ENCODE measurements at regions not wholly inside any gene's neighbourhood (a gene's known extent, or its start where the extent isn't known, plus 50 kb on each side); places are given as distances from the start of the nearest gene placed in this dataset.

GRCh38 chr9:18002718-18003438 lies 424.0 kb downstream of the SH3GL2 start:
- no peak overlapping the region for H3K4me3 ChIP-seq (ENCODE audit: low read depth, low read length)
- TF ChIP-seq CTCF (conservative IDR thresholded peaks at IDR 0.05; ENCODE audit: low read depth, low read length): no peak
- no peak for DNase-seq (ENCODE audit: low read depth)

DNA sequence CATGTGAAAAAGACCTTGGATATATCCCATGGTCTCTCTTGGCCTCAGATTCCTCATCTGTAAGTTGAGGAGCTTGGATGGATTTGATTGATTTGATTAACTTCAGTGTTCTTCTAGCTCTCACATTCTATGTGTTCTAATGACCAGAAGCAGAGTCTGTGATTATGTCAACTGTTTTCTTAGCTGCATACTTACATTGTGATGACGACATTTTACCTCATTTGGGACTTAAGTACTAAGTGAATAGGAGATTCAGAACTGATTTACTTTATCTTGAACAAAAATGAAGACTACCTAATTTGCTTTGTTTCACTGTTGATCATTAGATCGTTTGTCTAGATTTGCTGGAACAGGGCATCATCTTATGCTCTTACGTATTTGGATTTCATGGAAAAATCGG lies 427.7 kb downstream of the SH3GL2 start:
- DNase-seq (ENCODE audit: low read depth): no peak
- H3K4me3 ChIP-seq (ENCODE audit: low read depth, low read length): no peak overlapping the region
- no peak for TF ChIP-seq CTCF (conservative IDR thresholded peaks at IDR 0.05; ENCODE audit: low read depth, low read length)

DNA sequence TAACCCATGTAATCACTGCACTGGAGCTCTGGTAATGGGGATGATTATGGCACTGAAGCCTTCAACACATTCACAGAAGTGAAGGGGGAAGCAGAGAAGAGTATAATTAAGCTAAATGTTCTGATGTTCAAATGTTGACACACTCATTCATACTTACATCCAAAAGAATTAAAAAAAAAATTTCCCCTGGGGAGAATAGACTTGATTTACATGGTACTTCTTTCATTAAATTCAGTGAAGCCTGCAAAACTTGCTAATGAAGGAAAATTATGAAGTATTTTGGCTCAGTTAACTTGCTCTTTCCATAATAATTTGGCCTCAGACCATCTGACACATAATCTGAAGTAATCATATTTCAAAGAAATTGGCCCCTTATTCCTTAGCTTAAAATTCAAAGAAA lies 428.8 kb downstream of the SH3GL2 start:
- H3K4me3 ChIP-seq (ENCODE audit: low read depth, low read length): no peak overlapping the region

GRCh38 chr9:18009902-18010301 lies 431.0 kb downstream of the SH3GL2 start:
- TF ChIP-seq CTCF (conservative IDR thresholded peaks at IDR 0.05; ENCODE audit: low read depth, low read length): no peak
- no peak for DNase-seq (ENCODE audit: low read depth)
- H3K4me3 ChIP-seq (ENCODE audit: low read depth, low read length): no peak overlapping the region

More for the DNA sequence above, 428.8 kb downstream of the SH3GL2 start:
- TF ChIP-seq CTCF (conservative IDR thresholded peaks at IDR 0.05; ENCODE audit: low read depth, low read length): no peak
- no peak for DNase-seq (ENCODE audit: low read depth)

DNA sequence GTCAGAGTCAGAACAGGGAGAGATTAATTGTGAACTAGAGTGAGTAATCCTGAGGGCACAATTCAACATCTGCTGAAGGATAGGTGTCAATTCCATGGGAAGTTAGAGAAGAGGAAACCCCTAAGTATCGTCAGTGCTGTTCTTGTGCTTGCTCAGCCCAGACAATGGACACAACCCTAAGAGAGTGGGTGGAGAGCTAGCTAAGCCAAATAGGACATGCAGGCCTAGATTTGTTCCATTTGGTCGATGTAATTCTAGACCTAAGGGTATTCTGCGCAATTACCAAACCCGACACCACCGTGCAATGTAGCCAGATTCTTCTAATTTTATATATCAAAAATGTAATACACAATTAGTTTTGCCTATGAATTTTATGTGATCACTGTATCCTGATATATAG lies 431.6 kb downstream of the SH3GL2 start:
- DNase-seq (ENCODE audit: low read depth): no peak
- no peak for TF ChIP-seq CTCF (conservative IDR thresholded peaks at IDR 0.05; ENCODE audit: low read depth, low read length)
- no peak overlapping the region for H3K4me3 ChIP-seq (ENCODE audit: low read depth, low read length)

DNA sequence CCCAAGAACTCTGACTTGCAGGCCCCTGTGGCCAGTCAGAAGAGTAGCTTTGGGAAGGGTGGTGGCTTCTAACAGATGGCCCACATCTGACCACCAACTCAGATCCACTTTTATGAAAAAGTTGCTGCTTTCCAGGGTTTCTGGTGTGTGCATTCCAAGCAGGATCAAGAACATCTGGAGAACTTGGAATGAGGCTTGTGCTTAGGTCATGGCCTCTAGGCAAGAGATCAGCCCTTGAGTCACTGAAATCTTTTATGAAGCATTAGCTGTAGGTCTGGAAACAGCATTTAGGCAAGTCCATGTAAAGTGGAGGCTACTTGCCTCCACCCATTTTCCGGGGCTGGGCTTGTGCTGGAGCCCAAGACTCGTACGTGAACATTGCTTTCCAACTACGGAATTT lies 433.3 kb downstream of the SH3GL2 start:
- H3K4me3 ChIP-seq (ENCODE audit: low read depth, low read length): no peak overlapping the region
- TF ChIP-seq CTCF (conservative IDR thresholded peaks at IDR 0.05; ENCODE audit: low read depth, low read length): no peak
- no peak for DNase-seq (ENCODE audit: low read depth)

DNA sequence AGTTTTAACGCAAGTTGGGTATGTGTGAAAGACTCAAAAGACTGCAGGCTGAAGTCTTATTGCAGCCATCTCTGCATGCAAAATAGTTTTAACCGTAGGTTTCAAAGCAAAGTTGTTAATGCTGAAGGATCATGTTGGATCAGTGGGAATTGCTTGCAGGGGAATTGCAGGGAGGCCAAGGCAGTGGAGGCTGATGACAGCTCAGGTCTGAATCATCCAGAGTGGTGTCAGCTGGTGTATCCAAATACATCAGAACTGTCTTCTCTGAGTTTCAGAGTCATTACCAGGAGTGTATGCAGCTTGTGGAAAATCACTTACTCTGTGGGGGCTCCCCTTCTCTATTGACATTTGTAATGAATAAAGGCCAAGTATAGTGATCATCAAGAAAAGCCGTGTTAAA lies 435.7 kb downstream of the SH3GL2 start:
- H3K4me3 ChIP-seq (ENCODE audit: low read depth, low read length): no peak overlapping the region
- TF ChIP-seq CTCF (conservative IDR thresholded peaks at IDR 0.05; ENCODE audit: low read depth, low read length): no peak
- DNase-seq (ENCODE audit: low read depth): no peak

Measured in choroid plexus epithelial cell (primary cell).